ENCODE measurements at regions not wholly inside any gene's neighbourhood (a gene's known extent, or its start where the extent isn't known, plus 50 kb on each side); places are given as distances from the start of the nearest gene placed in this dataset.

GRCh38 chr11:135075740-135076139 is 663.7 kb upstream of the B3GAT1 start:
- no peak for DNase-seq

GRCh38 chr11:135074397-135074998 is 662.5 kb upstream of the B3GAT1 start:
- no peak for DNase-seq

DNA sequence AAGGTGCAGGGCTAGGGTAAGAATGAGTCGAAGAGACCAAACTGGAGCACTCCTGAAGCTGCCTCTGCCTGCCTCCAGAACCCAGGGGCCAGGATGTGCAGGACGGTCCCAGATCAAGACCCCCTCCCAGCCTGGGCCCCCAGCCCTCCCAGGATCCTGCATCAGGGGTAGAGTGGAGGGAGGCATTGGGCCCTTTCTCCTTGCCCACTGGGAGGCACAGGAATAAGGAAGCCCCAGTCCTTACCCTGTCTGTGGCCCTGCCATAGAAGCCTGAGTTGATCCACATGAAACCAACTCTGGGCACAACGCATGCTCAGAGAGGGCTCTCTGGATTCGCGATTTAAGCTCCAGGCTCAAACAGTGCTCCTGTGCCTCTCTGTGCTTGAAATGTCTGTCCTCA is 661.8 kb upstream of the B3GAT1 start:
- no peak for DNase-seq

DNA sequence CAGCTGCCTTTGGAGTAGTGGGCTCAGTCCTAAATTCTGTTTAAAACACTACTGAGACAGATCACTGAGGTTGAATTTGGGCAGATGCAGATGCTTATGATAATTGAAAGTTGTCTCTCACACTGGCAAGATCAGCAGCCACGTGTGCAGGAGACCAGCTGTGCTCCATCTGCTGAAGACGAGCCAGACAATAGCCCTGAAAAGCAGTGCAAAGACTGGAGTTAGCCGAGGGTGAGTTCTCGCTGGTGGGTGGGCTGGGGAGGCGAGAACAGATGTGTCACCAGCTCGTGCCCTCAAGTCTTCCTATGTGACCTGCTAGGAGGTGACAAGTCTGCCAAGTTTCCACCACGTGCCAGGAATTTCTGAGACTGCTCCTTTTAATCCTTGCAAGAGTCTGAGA is 661.3 kb upstream of the B3GAT1 start:
- peak in 1 of 14 donors; percentile 1 for DNase-seq

- no peak for DNase-seq
Measured at GRCh38 chr11:135069890-135070289, 657.8 kb upstream of the B3GAT1 start.

GRCh38 chr11:135069063-135069462 is 657.0 kb upstream of the B3GAT1 start:
- no peak for DNase-seq

DNA sequence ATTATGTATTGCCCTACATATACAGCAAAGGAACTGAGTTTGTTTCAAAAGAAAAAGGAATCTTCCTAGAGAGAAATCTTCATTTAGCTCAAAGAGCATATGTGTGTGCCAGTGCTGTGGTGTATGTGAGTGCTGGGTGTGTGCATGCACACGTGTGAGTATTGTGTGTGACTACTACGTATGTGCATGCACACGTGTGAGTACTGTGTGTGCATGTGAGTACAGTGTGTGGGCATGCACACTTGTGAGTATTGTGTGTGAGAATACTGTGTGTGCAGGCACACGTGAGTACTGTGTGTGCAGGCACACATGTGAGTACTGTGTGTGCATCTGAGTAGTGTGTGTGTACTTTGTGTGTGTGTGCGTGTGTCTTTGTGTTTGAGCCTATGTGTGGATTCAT is 651.0 kb upstream of the B3GAT1 start:
- no peak for DNase-seq

DNA sequence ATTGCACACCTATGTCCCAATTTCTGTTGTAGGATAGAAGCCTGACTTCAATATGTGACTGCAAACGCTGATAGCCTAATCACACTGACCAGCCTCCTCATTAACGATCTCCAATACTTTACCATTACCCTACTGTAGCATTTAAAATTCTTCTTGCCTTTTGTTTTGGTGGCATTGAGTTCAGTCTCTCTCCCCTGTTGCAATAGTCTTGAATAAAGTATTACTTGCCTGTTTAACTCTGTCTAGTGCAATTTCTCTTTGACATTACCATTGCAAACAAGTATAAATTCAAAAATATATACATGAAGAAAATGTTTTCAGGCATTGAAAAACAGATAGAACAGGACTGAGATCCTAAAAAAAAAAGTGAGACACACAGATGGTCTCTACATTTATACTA is 649.1 kb upstream of the B3GAT1 start:
- no peak for DNase-seq

DNA sequence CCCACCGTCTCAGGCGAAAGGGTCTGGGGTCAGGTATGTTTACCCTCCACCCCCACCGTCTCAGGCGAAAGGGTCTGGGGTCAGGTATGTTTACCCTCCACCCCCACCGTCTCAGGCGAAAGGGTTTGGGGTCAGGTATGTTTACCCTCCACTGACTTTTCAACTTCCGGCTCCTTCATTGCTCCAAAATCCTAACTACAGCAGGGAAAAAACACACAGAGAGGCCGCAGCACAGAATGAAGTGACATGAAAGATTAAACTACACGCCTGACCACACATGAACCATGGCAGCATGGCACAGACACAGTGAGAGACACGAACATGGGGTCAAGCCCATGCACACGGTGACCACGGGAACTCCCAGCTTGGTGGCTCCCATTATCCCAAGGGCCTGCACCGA is 634.9 kb upstream of the B3GAT1 start:
- DNase-seq, result no peak

DNA sequence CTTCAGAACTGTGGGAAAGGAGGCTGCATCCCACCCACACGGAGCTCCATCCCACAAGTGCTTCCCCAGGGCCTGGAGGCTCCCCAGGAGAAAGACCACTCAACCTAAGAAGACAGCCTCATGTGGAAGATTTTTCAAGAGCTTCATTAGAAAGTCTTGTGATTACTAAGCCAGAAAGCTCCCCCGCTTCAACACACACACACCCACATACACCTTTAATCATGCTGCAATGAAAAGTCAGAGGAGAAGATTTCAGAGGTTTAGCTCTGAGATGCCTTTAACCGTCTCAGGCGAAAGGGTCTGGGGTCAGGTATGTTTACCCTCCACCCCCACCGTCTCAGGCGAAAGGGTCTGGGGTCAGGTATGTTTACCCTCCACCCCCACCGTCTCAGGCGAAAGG is 634.5 kb upstream of the B3GAT1 start:
- no peak for DNase-seq

DNA sequence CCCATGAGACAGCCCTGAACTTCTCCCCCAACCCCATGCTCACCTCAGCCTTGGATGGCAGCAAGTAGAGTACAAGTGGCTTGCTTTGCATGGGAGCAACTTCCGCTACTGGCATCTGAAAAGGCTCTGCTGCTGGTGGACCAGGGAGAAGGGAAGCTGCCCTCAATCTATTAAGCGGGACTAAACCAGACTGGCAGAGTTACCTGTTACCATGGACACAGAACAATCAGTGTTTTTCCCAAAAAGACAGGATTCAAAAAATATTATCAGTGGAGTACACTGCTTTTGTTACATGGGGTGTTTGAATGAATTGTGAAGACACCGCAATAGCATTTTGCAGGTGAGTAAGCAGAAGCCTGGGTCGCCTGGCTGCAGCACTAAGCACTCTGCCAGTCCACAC is 631.4 kb upstream of the B3GAT1 start:
- no peak for DNase-seq

- no peak for DNase-seq
Measured at GRCh38 chr11:135037828-135038227, 625.8 kb upstream of the B3GAT1 start.

- no peak for DNase-seq
Measured at GRCh38 chr11:135036488-135037297, 624.7 kb upstream of the B3GAT1 start.

DNA sequence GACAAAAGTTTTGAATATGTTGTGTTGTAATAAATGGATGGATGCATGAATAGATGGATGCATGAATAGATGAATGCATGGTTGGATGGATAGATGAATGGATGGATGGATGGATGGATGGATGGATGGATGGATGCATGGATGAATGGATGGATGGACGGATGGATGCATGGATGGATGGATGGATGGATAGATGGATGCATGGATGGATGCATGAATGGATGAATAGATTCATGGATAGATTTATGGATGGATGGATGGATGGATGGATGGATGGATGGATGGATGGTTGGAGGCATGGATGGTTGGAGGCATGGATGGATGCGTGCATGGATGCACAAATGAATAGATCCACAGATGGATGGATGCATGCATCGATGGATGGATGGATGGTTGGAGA is 623.2 kb upstream of the B3GAT1 start:
- DNase-seq, result no peak

DNA sequence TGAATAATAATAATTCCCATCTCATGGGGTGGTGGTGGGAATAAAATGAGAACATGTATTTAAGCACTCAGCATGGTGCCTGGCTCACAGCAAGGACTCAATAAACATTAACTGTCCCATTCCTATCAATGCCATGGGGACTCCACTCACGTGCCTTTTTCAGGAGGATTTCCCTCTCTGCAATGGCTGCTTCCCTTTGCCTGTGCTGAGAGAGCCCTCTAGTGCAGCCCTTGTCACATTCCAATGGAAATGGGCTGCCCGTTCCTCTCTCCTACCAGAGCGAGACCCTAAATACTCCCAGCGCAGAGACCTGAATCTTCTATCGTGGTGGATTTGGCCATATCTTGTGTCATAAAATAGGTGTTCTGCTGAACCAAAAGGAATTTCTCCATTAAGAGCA is 621.5 kb upstream of the B3GAT1 start:
- peak in 8 of 14 donors; percentile 5 to 55 (median 12) for DNase-seq

- DNase-seq, result no peak
Measured at GRCh38 chr11:135031205-135031989, 619.4 kb upstream of the B3GAT1 start.

GRCh38 chr11:135027461-135027860 is 615.4 kb upstream of the B3GAT1 start:
- DNase-seq, result no peak

DNA sequence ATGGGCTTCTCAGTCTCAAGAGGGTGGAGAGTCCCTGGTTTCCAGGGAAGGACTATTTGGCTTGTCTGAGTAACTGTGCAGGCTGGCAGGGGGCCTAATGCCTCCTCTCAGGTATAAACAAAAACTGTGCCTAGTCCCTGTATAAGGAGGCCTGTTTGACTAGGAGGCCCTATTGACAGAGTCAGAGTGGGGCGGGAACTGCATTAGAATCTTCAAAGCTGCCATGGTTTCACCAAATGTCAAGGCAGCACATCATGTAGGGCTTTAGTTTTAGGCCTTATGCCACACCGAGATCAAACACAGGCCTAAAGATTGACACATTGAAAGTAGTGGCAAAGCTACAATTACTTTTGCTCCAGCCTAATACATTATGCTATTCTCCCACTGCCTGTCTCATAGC is 611.5 kb upstream of the B3GAT1 start:
- DNase-seq, result no peak

DNA sequence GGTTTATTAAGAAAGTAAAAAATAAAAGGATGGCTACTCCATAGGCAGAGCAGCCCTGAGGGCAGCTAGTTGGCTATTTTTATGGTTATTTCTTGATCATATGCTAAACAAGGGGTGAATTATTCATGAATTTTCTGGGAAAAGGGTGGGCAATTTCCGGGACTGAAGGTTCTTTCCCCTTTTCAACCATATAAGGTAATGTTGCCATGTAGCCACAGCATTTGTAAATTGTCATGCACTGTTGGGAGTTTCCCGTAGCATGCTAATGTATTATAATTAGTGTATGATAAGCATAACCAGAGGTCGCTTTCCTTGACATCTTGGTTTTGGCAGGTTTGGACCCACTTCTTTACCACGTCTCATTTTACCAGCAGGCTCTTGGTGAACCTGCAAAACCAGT is 610.4 kb upstream of the B3GAT1 start:
- DNase-seq, result no peak

- no peak for DNase-seq
Measured at GRCh38 chr11:135019899-135020298, 607.9 kb upstream of the B3GAT1 start.

DNA sequence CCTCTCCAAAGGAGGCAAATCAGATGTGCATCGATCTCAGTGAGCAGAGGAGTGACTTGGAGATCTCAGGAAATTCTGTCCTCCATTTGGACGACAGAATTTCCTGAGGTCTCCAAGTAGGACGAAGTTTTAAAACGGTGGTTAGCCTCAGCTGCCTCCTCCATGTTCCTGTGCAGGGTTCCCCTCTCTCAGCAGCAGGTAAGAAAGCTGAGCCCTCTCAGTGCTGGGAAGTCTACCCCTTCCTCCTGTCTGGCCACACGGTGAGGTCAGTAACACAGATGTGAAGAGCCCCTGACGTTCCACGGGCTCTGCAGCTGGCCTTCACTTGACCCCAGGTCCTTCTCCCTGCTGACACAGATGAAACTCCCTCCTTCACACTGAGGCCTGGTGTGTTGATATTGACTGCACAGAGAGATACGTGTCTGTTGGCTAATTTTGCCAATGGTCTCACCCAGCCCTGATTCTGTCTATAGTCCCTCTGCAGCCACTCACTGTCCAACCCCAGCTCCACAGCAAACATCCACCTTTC is 607.4 kb upstream of the B3GAT1 start:
- DNase-seq, result no peak

- no peak for DNase-seq
Measured at GRCh38 chr11:135017296-135017695, 605.3 kb upstream of the B3GAT1 start.

- no peak for DNase-seq
Measured at GRCh38 chr11:135015966-135016365, 603.9 kb upstream of the B3GAT1 start.

All from C1 segment of cervical spinal cord (tissue), 14 donors.